Smooth muscle cell (in vitro differentiated cells): ENCODE measurements at regions not wholly inside any gene's neighbourhood (a gene's known extent, or its start where the extent isn't known, plus 50 kb on each side); places are given as distances from the start of the nearest gene placed in this dataset.

Source experiments
- DNase-seq: peaks from one replicate; lab custom pipeline; 2025; ENCODE audit not compliant: unreplicated experiment; lab: John Stamatoyannopoulos, UW
- H2AFZ ChIP-seq: fragments of 200-600 bp; sonication (generic); 2 replicates; pipeline ENCODE4 v1.6.0; 2016; ENCODE audit warnings: antibody characterized with exemption, low read depth, mild to moderate bottlenecking
- H3F3A ChIP-seq: fragments of 200-600 bp; sonication (generic); 2 replicates; pipeline ENCODE4 v1.6.0; 2017; ENCODE audit warnings: antibody characterized with exemption, low read depth
- H3K27ac ChIP-seq: fragments of 200-600 bp; sonication (generic); 2 replicates; pipeline ENCODE4 v1.5.1; 2016; ENCODE audit warnings: low read depth, mild to moderate bottlenecking
- H3K27me3 ChIP-seq: fragments of 200-600 bp; sonication (generic); 2 replicates; pipeline ENCODE4 v1.6.1; 2016; ENCODE audit warnings: low read depth, mild to moderate bottlenecking
- H3K36me3 ChIP-seq: fragments of 200-600 bp; sonication (generic); 2 replicates; pipeline ENCODE4 v1.5.1; 2016; ENCODE audit warnings: low read depth
- H3K4me1 ChIP-seq: fragments of 200-600 bp; sonication (generic); 2 replicates; pipeline ENCODE4 v1.5.1; 2016; ENCODE audit warnings: low read depth
- H3K4me2 ChIP-seq: fragments of 200-600 bp; sonication (generic); 2 replicates; pipeline ENCODE4 v1.6.0; 2016; ENCODE audit warnings: mild to moderate bottlenecking
- H3K4me3 ChIP-seq: fragments of 200-600 bp; sonication (generic); 2 replicates; pipeline ENCODE4 v1.5.1; 2016; ENCODE audit warnings: mild to moderate bottlenecking
- H3K79me2 ChIP-seq: fragments of 200-600 bp; sonication (generic); 2 replicates; pipeline ENCODE4 v1.6.0; 2016; ENCODE audit warnings: low read depth, mild to moderate bottlenecking
- H3K9ac ChIP-seq: fragments of 200-600 bp; sonication (generic); 2 replicates; pipeline ENCODE4 v1.6.0; 2016; ENCODE audit warnings: low read depth
- H3K9me3 ChIP-seq: fragments of 200-600 bp; sonication (generic); replicated peaks from 2 replicates; pipeline ENCODE4 v1.5.1; 2016; ENCODE audit warnings: low read depth
- H4K20me1 ChIP-seq: fragments of 200-600 bp; sonication (generic); 2 replicates; pipeline ENCODE4 v1.6.0; 2016; ENCODE audit warnings: low read depth
- CTCF ChIP-seq: fragments of 200-600 bp; sonication (generic); IDR thresholded peaks from 2 replicates; pipeline ENCODE4 v1.5.1; 2017; ENCODE audit warnings: borderline replicate concordance, mild to moderate bottlenecking, antibody characterized with exemption; ENCODE audit not compliant: insufficient read depth, poor library complexity, severe bottlenecking
- WGBS: methylation state at CpG from one replicate; pipeline ENCODE4 v1.1.7; 2016; ENCODE audit warnings: low lambda C conversion rate; 5-methylcytosine and 5-hydroxymethylcytosine counted together

GRCh38 chr1:4122513-4123160 lies 222.6 kb upstream of the C1orf174 start:
- Histone ChIP-seq H3F3A (no peaks in the 10 kb centered on the region), H3K4me1 (no peaks in the 10 kb centered on the region), H3K27ac (no peak overlapping the region), H4K20me1 (no peaks in the 10 kb centered on the region), H3K4me3 (no peak overlapping the region), H3K9ac (no peak overlapping the region), H2AFZ (no peak overlapping the region), H3K36me3 (no peaks in the 10 kb centered on the region), H3K9me3 (no peaks in the 10 kb centered on the region), H3K27me3 (no peaks in the 10 kb centered on the region), H3K79me2 (no peaks in the 10 kb centered on the region), H3K4me2 (no peak overlapping the region)
- no peak for TF ChIP-seq CTCF
- whole genome bisulfite sequencing = 88% methylated on average over 8 of the region's 8 CpGs
- DNase-seq = no peak

GRCh38 chr1:4124631-4125145 lies 224.6 kb upstream of the C1orf174 start:
- no peak overlapping the region for H3K9ac ChIP-seq
- no peaks in the 10 kb centered on the region for H3K4me1 ChIP-seq
- H4K20me1 ChIP-seq = no peaks in the 10 kb centered on the region
- 82% methylated on average over 6 of the region's 6 CpGs for WGBS
- no peak overlapping the region for H3K4me3 ChIP-seq
- TF ChIP-seq CTCF = no peak
- no peaks in the 10 kb centered on the region for H3K27me3 ChIP-seq
- no peaks in the 10 kb centered on the region for H3K79me2 ChIP-seq
- no peaks in the 10 kb centered on the region for H3K9me3 ChIP-seq
- no peaks in the 10 kb centered on the region for H3F3A ChIP-seq
- DNase-seq = no peak
- H3K4me2 ChIP-seq = no peak overlapping the region
- H3K36me3 ChIP-seq = no peaks in the 10 kb centered on the region
- H3K27ac ChIP-seq = no peak overlapping the region
- H2AFZ ChIP-seq = no peak overlapping the region

- H3K9me3 ChIP-seq = no peaks in the 10 kb centered on the region
- no peaks in the 10 kb centered on the region for H3K79me2 ChIP-seq
- no peak overlapping the region for H3K4me3 ChIP-seq
- TF ChIP-seq CTCF = no peak
- H3K27ac ChIP-seq = no peak overlapping the region
- H3K4me2 ChIP-seq = no peak overlapping the region
- H3K4me1 ChIP-seq = no peaks in the 10 kb centered on the region
- 94% methylated on average over 9 of the region's 9 CpGs for WGBS
- no peaks in the 10 kb centered on the region for H3K36me3 ChIP-seq
- no peak for DNase-seq
- H4K20me1 ChIP-seq = no peaks in the 10 kb centered on the region
- no peaks in the 10 kb centered on the region for H3K27me3 ChIP-seq
- H2AFZ ChIP-seq = no peak overlapping the region
- no peak overlapping the region for H3K9ac ChIP-seq
- H3F3A ChIP-seq = no peaks in the 10 kb centered on the region
Measured at GRCh38 chr1:4126251-4126650, 226.2 kb upstream of the C1orf174 start.
